ENCODE measurements at regions not wholly inside any gene's neighbourhood (a gene's known extent, or its start where the extent isn't known, plus 50 kb on each side); places are given as distances from the start of the nearest gene placed in this dataset.

DNA sequence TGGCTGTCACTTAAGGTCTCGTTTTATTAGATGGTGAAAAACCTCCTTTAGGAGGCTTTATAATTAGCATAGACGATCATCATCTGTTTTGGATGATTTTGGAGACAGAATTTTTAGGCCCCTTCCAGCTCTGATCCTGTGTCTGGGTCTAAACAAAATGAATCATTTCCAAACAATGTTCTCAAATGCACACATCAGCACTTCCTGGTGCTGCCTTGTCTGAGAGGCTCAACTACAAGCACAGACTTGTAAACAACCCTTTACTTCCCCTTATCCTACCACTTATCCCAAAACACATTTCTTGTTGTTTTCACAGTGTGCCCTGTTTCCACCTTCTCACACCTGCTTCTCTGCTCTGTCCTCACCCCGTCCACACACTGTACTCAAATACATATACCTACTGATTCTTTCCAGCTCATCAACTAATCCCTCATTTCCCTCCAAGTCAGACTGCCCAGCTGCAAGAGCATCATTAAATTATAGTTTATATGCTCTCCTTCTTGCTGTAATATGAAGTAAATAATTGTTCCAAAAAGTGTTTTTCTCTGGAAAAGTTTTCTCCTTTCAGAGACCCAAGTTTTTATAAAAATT lies 71.2 kb upstream of the COL3A1 start:
- TF ChIP-seq, protein P1, sequence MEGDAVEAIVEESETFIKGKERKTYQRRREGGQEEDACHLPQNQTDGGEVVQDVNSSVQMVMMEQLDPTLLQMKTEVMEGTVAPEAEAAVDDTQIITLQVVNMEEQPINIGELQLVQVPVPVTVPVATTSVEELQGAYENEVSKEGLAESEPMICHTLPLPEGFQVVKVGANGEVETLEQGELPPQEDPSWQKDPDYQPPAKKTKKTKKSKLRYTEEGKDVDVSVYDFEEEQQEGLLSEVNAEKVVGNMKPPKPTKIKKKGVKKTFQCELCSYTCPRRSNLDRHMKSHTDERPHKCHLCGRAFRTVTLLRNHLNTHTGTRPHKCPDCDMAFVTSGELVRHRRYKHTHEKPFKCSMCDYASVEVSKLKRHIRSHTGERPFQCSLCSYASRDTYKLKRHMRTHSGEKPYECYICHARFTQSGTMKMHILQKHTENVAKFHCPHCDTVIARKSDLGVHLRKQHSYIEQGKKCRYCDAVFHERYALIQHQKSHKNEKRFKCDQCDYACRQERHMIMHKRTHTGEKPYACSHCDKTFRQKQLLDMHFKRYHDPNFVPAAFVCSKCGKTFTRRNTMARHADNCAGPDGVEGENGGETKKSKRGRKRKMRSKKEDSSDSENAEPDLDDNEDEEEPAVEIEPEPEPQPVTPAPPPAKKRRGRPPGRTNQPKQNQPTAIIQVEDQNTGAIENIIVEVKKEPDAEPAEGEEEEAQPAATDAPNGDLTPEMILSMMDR (conservative IDR thresholded peaks at IDR 0.05; ENCODE audit: low read depth in 2 of 2), result no peak
- TF ChIP-seq EZH2 (IDR thresholded peaks at IDR 0.05; ENCODE audit: low read depth, unreplicated experiment), result no peak
- no peak for TF ChIP-seq POLR2AphosphoS5 (IDR thresholded peaks at IDR 0.05; ENCODE audit: low read depth)
- no peak for TF ChIP-seq EZH2phosphoT487 (IDR thresholded peaks at IDR 0.05; ENCODE audit: unreplicated experiment)
- TF ChIP-seq ZNF114 (CRISPR knock-in tag; IDR thresholded peaks at IDR 0.05), result no peak
- TF ChIP-seq CREB1 (CRISPR knock-in tag; IDR thresholded peaks at IDR 0.05; ENCODE audit: low read depth), result no peak
- TF ChIP-seq, protein P2, sequence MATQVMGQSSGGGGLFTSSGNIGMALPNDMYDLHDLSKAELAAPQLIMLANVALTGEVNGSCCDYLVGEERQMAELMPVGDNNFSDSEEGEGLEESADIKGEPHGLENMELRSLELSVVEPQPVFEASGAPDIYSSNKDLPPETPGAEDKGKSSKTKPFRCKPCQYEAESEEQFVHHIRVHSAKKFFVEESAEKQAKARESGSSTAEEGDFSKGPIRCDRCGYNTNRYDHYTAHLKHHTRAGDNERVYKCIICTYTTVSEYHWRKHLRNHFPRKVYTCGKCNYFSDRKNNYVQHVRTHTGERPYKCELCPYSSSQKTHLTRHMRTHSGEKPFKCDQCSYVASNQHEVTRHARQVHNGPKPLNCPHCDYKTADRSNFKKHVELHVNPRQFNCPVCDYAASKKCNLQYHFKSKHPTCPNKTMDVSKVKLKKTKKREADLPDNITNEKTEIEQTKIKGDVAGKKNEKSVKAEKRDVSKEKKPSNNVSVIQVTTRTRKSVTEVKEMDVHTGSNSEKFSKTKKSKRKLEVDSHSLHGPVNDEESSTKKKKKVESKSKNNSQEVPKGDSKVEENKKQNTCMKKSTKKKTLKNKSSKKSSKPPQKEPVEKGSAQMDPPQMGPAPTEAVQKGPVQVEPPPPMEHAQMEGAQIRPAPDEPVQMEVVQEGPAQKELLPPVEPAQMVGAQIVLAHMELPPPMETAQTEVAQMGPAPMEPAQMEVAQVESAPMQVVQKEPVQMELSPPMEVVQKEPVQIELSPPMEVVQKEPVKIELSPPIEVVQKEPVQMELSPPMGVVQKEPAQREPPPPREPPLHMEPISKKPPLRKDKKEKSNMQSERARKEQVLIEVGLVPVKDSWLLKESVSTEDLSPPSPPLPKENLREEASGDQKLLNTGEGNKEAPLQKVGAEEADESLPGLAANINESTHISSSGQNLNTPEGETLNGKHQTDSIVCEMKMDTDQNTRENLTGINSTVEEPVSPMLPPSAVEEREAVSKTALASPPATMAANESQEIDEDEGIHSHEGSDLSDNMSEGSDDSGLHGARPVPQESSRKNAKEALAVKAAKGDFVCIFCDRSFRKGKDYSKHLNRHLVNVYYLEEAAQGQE (IDR thresholded peaks at IDR 0.05; ENCODE audit: unreplicated experiment), result no peak
- no peak for TF ChIP-seq JUNB (IDR thresholded peaks at IDR 0.05; ENCODE audit: unreplicated experiment)
- TF ChIP-seq, protein P3, sequence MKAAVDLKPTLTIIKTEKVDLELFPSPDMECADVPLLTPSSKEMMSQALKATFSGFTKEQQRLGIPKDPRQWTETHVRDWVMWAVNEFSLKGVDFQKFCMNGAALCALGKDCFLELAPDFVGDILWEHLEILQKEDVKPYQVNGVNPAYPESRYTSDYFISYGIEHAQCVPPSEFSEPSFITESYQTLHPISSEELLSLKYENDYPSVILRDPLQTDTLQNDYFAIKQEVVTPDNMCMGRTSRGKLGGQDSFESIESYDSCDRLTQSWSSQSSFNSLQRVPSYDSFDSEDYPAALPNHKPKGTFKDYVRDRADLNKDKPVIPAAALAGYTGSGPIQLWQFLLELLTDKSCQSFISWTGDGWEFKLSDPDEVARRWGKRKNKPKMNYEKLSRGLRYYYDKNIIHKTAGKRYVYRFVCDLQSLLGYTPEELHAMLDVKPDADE (IDR thresholded peaks at IDR 0.05), result no peak
